IMR-90 (cell line): ENCODE measurements at regions not wholly inside any gene's neighbourhood (a gene's known extent, or its start where the extent isn't known, plus 50 kb on each side); places are given as distances from the start of the nearest gene placed in this dataset.

Experiments
- ATAC-seq: fragments of 200-7000 bp; cut with Tn5 transposase; 2 replicates; pipeline ENCODE4 v1.9.1; 2020; ENCODE audit warnings: low read depth, mild to moderate bottlenecking, moderate library complexity
- BruUV-seq: library from RNA; stranded (reverse); fragments of 400-500 nt; replicated peaks from 2 replicates; lab custom pipeline; 2021; lab: Mats Ljungman, UMichigan
- CTCF ChIA-PET: fragments of 300-600 bp; formaldehyde crosslinking; extraction: SDS; loops from one replicate; lab custom pipeline; 2021; ENCODE audit warnings: antibody characterized with exemption; lab: Yijun Ruan, JAX
- POLR2A ChIA-PET: fragments of 300-600 bp; sonication (Branson Sonifier 250); formaldehyde crosslinking; loops from one replicate; lab custom pipeline; 2022; ENCODE audit warnings: antibody characterized with exemption; ENCODE audit not compliant: unreplicated experiment; lab: Charles Lee
- DNase-seq: peaks from one replicate; pipeline ENCODE4 v3.0.0; 2013
- H2AFZ ChIP-seq: replicated peaks from 2 replicates; pipeline ENCODE3; 2013; ENCODE audit warnings: low read length, mild to moderate bottlenecking; ENCODE audit not compliant: poor library complexity
- H2AK5ac ChIP-seq: 2 replicates; pipeline ENCODE4 v1.6.1; 2013; ENCODE audit warnings: low read depth, low read length, inconsistent platforms
- H2AK9ac ChIP-seq: replicated peaks from 2 replicates; pipeline ENCODE3; 2013; ENCODE audit warnings: mild to moderate bottlenecking, low read depth, low read length, moderate library complexity; ENCODE audit not compliant: poor library complexity
- H2BK120ac ChIP-seq: 2 replicates; pipeline ENCODE4 v1.6.1; 2013; ENCODE audit warnings: low read depth, low read length, inconsistent platforms
- H2BK15ac ChIP-seq: 3 replicates; pipeline ENCODE4 v1.6.1; 2013; ENCODE audit warnings: low read depth, low read length, inconsistent platforms
- H2BK20ac ChIP-seq: 2 replicates; pipeline ENCODE4 v1.6.1; 2013; ENCODE audit warnings: low read depth, mild to moderate bottlenecking, inconsistent platforms, low read length, moderate library complexity
- H2BK5ac ChIP-seq: 2 replicates; pipeline ENCODE4 v1.6.1; 2013; ENCODE audit warnings: mild to moderate bottlenecking, low read depth, low read length, inconsistent platforms; ENCODE audit not compliant: poor library complexity, severe bottlenecking
- H3K14ac ChIP-seq: replicated peaks from 2 replicates; pipeline ENCODE4 v1.6.1; 2013; ENCODE audit warnings: low read depth, low read length, inconsistent platforms
- H3K18ac ChIP-seq: 2 replicates; pipeline ENCODE4 v1.6.1; 2013; ENCODE audit warnings: low read depth, low read length, control low read depth
- H3K23ac ChIP-seq: 2 replicates; pipeline ENCODE4 v1.6.1; 2013; ENCODE audit warnings: low read depth, low read length, inconsistent platforms
- H3K27ac ChIP-seq: 2 replicates; pipeline ENCODE4 v1.5.1; 2013; ENCODE audit warnings: mild to moderate bottlenecking, control low read depth, low read length; ENCODE audit not compliant: insufficient read depth
- H3K27me3 ChIP-seq: 2 replicates; pipeline ENCODE4 v1.6.1; 2013; ENCODE audit warnings: low read length; ENCODE audit not compliant: control insufficient read depth, insufficient read depth
- H3K36me3 ChIP-seq: 2 replicates; pipeline ENCODE4 v1.6.1; 2013; ENCODE audit warnings: low read length, mixed read lengths; ENCODE audit not compliant: control insufficient read depth, insufficient read depth
- H3K4ac ChIP-seq: 2 replicates; pipeline ENCODE4 v1.6.1; 2013; ENCODE audit warnings: low read depth, low read length, inconsistent platforms
- H3K4me1 ChIP-seq: 2 replicates; pipeline ENCODE4 v1.6.1; 2013; ENCODE audit warnings: low read length, mixed read lengths; ENCODE audit not compliant: control insufficient read depth, insufficient read depth
- H3K4me2 ChIP-seq: 2 replicates; pipeline ENCODE4 v1.6.1; 2013; ENCODE audit warnings: low read depth, mild to moderate bottlenecking, control low read depth, low read length, moderate library complexity
- H3K4me3 ChIP-seq: 2 replicates; pipeline ENCODE4 v1.5.1; 2013; ENCODE audit warnings: low read depth, mild to moderate bottlenecking, control low read depth, low read length, moderate library complexity; ENCODE audit not compliant: insufficient read depth
- H3K56ac ChIP-seq: 2 replicates; pipeline ENCODE4 v1.6.1; 2013; ENCODE audit warnings: low read length, inconsistent platforms; ENCODE audit not compliant: insufficient read depth; ENCODE audit errors: extremely low read depth
- H3K79me1 ChIP-seq, 2 experiments: 2 replicates each; pipeline ENCODE4 v1.6.1; 2013; ENCODE audit warnings: low read length in 2 of 2, inconsistent platforms in 1 of 2, low read depth in 1 of 2
- H3K9ac ChIP-seq: 2 replicates; pipeline ENCODE4 v1.6.1; 2013; ENCODE audit warnings: low read depth, low read length, control low read depth
- H3K9me1 ChIP-seq: 2 replicates; pipeline ENCODE4 v1.6.1; 2013; ENCODE audit warnings: low read length, inconsistent platforms; ENCODE audit not compliant: insufficient read depth
- H3K9me3 ChIP-seq: 2 replicates; pipeline ENCODE4 v1.6.1; 2013; ENCODE audit warnings: low read length; ENCODE audit not compliant: control insufficient read depth, insufficient read depth
- H4K20me1 ChIP-seq: 2 replicates; pipeline ENCODE4 v1.6.1; 2013; ENCODE audit warnings: low read length, inconsistent platforms; ENCODE audit not compliant: insufficient read depth
- H4K5ac ChIP-seq: 2 replicates; pipeline ENCODE4 v1.6.1; 2013; ENCODE audit warnings: mild to moderate bottlenecking, low read depth, low read length, control low read depth
- H4K8ac ChIP-seq, 2 experiments: 2 replicates each; pipeline ENCODE4 v1.6.1; 2013; ENCODE audit warnings: low read depth in 2 of 2, low read length in 2 of 2, control low read depth in 1 of 2, inconsistent platforms in 1 of 2
- H4K91ac ChIP-seq: 2 replicates; pipeline ENCODE4 v1.6.1; 2013; ENCODE audit warnings: low read depth, low read length, inconsistent platforms; ENCODE audit not compliant: insufficient read depth
- BHLHE40 ChIP-seq: fragments of 150-350 bp; IDR thresholded peaks from 2 replicates; pipeline ENCODE4 v1.6.1; 2016; ENCODE audit warnings: mild to moderate bottlenecking, low read depth, low read length
- CEBPB ChIP-seq: IDR thresholded peaks from 2 replicates; pipeline ENCODE4 v1.6.1; 2012; ENCODE audit warnings: low read depth, low read length, improper control_type of control experiment
- CHD1 ChIP-seq: IDR thresholded peaks from 2 replicates; pipeline ENCODE4 v1.6.1; 2012; ENCODE audit warnings: low read depth, low read length, improper control_type of control experiment
- CTCF ChIP-seq: conservative IDR thresholded peaks from 2 replicates; pipeline ENCODE4 v1.5.1; 2012; ENCODE audit warnings: mild to moderate bottlenecking, low read depth, low read length, improper control_type of control experiment
- ELK1 ChIP-seq: fragments of 150-350 bp; IDR thresholded peaks from 2 replicates; pipeline ENCODE4 v1.6.1; 2016; ENCODE audit warnings: low read depth, mild to moderate bottlenecking, low read length, moderate library complexity, borderline replicate concordance
- FOS ChIP-seq: fragments of 150-350 bp; IDR thresholded peaks from 2 replicates; pipeline ENCODE4 v1.6.1; 2016; ENCODE audit warnings: low read depth, low read length
- MAFK ChIP-seq: IDR thresholded peaks from 2 replicates; pipeline ENCODE4 v1.6.1; 2012; ENCODE audit warnings: low read depth, low read length, improper control_type of control experiment
- MAZ ChIP-seq: IDR thresholded peaks from 2 replicates; pipeline ENCODE4 v1.6.1; 2012; ENCODE audit warnings: low read depth, mild to moderate bottlenecking, low read length, improper control_type of control experiment, moderate library complexity, borderline replicate concordance
- MXI1 ChIP-seq: IDR thresholded peaks from 2 replicates; pipeline ENCODE4 v1.6.1; 2012; ENCODE audit warnings: low read depth, mild to moderate bottlenecking, low read length, moderate library complexity, borderline replicate concordance
- NFE2L2 ChIP-seq: fragments of 150-350 bp; IDR thresholded peaks from 2 replicates; pipeline ENCODE4 v1.6.1; 2016; ENCODE audit warnings: low read depth, mild to moderate bottlenecking, low read length
- POLR2A ChIP-seq: IDR thresholded peaks from 2 replicates; pipeline ENCODE4 v1.6.1; 2012; ENCODE audit warnings: mild to moderate bottlenecking, low read depth, low read length
- RAD21 ChIP-seq: IDR thresholded peaks from 2 replicates; pipeline ENCODE4 v1.6.1; 2012; ENCODE audit warnings: low read length, improper control_type of control experiment
- RCOR1 ChIP-seq: IDR thresholded peaks from 2 replicates; pipeline ENCODE4 v1.6.1; 2012; ENCODE audit warnings: mild to moderate bottlenecking, low read length, improper control_type of control experiment; ENCODE audit not compliant: insufficient replicate concordance
- RFX5 ChIP-seq: IDR thresholded peaks from 2 replicates; pipeline ENCODE4 v1.8.0; 2012; ENCODE audit warnings: low read depth, mild to moderate bottlenecking, low read length, moderate library complexity
- SMC3 ChIP-seq: fragments of 150-350 bp; IDR thresholded peaks from 2 replicates; pipeline ENCODE4 v1.6.1; 2016; ENCODE audit warnings: low read depth, mild to moderate bottlenecking, antibody characterized with exemption, low read length, moderate library complexity
- USF2 ChIP-seq: fragments of 150-350 bp; IDR thresholded peaks from 2 replicates; pipeline ENCODE4 v1.6.1; 2017; ENCODE audit warnings: mild to moderate bottlenecking, antibody characterized with exemption, low read length, low read depth
- WGBS, 2 experiments: methylation state at CpG; one replicate each; pipeline versions ENCODE4 v1.1.5 to v1.1.7; 2013; ENCODE audit warnings: missing lambda C conversion rate in 2 of 2; ENCODE audit not compliant: insufficient read length in 1 of 2; ENCODE audit errors: extremely low coverage in 2 of 2; 5-methylcytosine and 5-hydroxymethylcytosine counted together
- dilution Hi-C: fragments of 300-500 bp; cut with HindIII; formaldehyde crosslinking; loops from one replicate; pipeline ENCODE4 v1.14.3; 2018; ENCODE audit warnings: low sequenced_read_pairs; ENCODE audit not compliant: unreplicated experiment
- in situ Hi-C: fragments of 300-500 bp; cut with MboI; formaldehyde crosslinking; loops from 3 replicates; pipeline ENCODE4 v1.14.3; 2019; ENCODE audit warnings: low sequenced_read_pairs, inconsistent platforms, mixed read lengths
- intact Hi-C: fragments of 100-400 bp; cut with micrococcal nuclease; formaldehyde crosslinking; loops from 2 replicates; pipeline ENCODE4 v1.10.0; 2022

GRCh38 chr22:42180349-42180842 lies 49.8 kb upstream of the CYP2D6 start:
- no peak overlapping the region for H2BK120ac ChIP-seq
- no peak overlapping the region for H3K4me3 ChIP-seq
- H2AK5ac ChIP-seq: no peak overlapping the region; the same call in 1 of the 2 replicates
- H3K27ac ChIP-seq: no peak overlapping the region
- no peak overlapping the region for H2AFZ ChIP-seq
- no peaks in the 10 kb centered on the region for H3K27me3 ChIP-seq
- peaks cover 3% of the 10 kb centered on the region; the same call in 1 of the 2 replicates for H3K36me3 ChIP-seq
- H3K4me2 ChIP-seq: no peak overlapping the region
- dilution Hi-C loops (no loop called here), intact Hi-C loops (loop anchor here (2.0 kb wide), 1 partner anchor 22 kb away; no protein-coding TSS in a partner anchor), in situ Hi-C loops (no loop called here)
- no peaks in the 10 kb centered on the region for H3K9me3 ChIP-seq
- no peak overlapping the region for H3K23ac ChIP-seq
- no CpG with 5 or more reads among the region's 6 CpGs for WGBS, 2 experiments
- peaks cover 3 to 45% of the 10 kb centered on the region in 2 experiments; a peak in 3 of 4 replicates for H3K79me1 ChIP-seq
- H2AK9ac ChIP-seq: no peak overlapping the region
- ChIA-PET CTCF (no interaction called here), POLR2A (no interaction called here)
- no peak overlapping the region for H4K8ac ChIP-seq
- no peak overlapping the region for H4K91ac ChIP-seq
- H3K18ac ChIP-seq: no peak overlapping the region
- DNase-seq (peak; percentile 34), ATAC-seq (no peak; the same call in 1 of the 2 replicates)
- H2BK20ac ChIP-seq: no peak overlapping the region
- no peak for TF ChIP-seq USF2
- no peak for TF ChIP-seq CTCF
- TF ChIP-seq RFX5: no peak
- no peak for TF ChIP-seq BHLHE40
- TF ChIP-seq POLR2A: no peak
- no peak for TF ChIP-seq CEBPB
- TF ChIP-seq RCOR1: no peak
- TF ChIP-seq NFE2L2: no peak
- TF ChIP-seq SMC3: no peak
- TF ChIP-seq ELK1: no peak
- no peak for TF ChIP-seq FOS
- TF ChIP-seq MAFK: no peak
- TF ChIP-seq CHD1: no peak
- no peak for TF ChIP-seq MXI1
- no peak for TF ChIP-seq RAD21
- TF ChIP-seq MAZ: no peak
- no peak overlapping the region for H3K56ac ChIP-seq
- no peak overlapping the region for H3K4ac ChIP-seq
- H3K14ac ChIP-seq: no peak overlapping the region
- H2BK5ac ChIP-seq: no peak overlapping the region
- H3K4me1 ChIP-seq: peaks cover 6% of the 10 kb centered on the region
- no TSS peak for BruUV-seq
- no peak overlapping the region for H2BK15ac ChIP-seq
- peaks cover 50% of the 10 kb centered on the region for H4K20me1 ChIP-seq
- no peak overlapping the region for H4K5ac ChIP-seq
- H3K9ac ChIP-seq: no peak overlapping the region
- peaks cover 15% of the 10 kb centered on the region for H3K9me1 ChIP-seq
